B cell (primary cell): ENCODE measurements at regions not wholly inside any gene's neighbourhood (a gene's known extent, or its start where the extent isn't known, plus 50 kb on each side); places are given as distances from the start of the nearest gene placed in this dataset.

Experiments used
- ATAC-seq: fragments of 200-7000 bp; cut with Tn5 transposase; one replicate; pipeline ENCODE4 v1.10.0; 2021; ENCODE audit warnings: low read depth, mild to moderate bottlenecking, moderate number of reproducible peaks, moderate library complexity
- CTCF ChIA-PET: fragments of 350-600 bp; sonication (Branson Sonifier 250); formaldehyde crosslinking; loops from one replicate; lab custom pipeline; 2021; ENCODE audit warnings: antibody characterized with exemption, inconsistent platforms; lab: Charles Lee
- POLR2A ChIA-PET: fragments of 350-600 bp; sonication (Branson Sonifier 250); formaldehyde crosslinking; loops from one replicate; lab custom pipeline; 2021; ENCODE audit warnings: antibody characterized with exemption; lab: Charles Lee
- DNase-seq: peaks from one replicate; pipeline ENCODE4 v3.0.0; 2013
- H2AFZ ChIP-seq: 2 replicates; pipeline ENCODE4 v1.6.1; 2012; ENCODE audit warnings: mild to moderate bottlenecking, low read depth, low read length; ENCODE audit not compliant: insufficient read depth, poor library complexity, severe bottlenecking
- H3K27ac ChIP-seq, 2 donors: 1 replicate in 1 of 2; 2 replicates in 1 of 2; pipeline ENCODE4 v1.5.1; 2012 to 2013; ENCODE audit warnings: low read length in 2 of 2, mild to moderate bottlenecking in 2 of 2, moderate library complexity in 1 of 2
- H3K27me3 ChIP-seq, 4 experiments: fragments of 200-600 bp in 1 of 4; sonication (generic) in 1 of 4; replicated peaks in 1 of 4; 1 replicate in 2 of 4; 2 replicates in 2 of 4; pipeline versions ENCODE4 v1.6.1 to v1.7.0; 2013 to 2016; ENCODE audit warnings: low read length in 3 of 4, mild to moderate bottlenecking in 2 of 4, mixed read lengths in 1 of 4, moderate library complexity in 1 of 4; ENCODE audit not compliant: insufficient read depth in 4 of 4, control insufficient read depth in 3 of 4; ENCODE audit errors: control extremely low read depth in 1 of 4
- H3K36me3 ChIP-seq, 2 experiments: replicated peaks in 1 of 2; 1 replicate in 1 of 2; 2 replicates in 1 of 2; pipeline versions ENCODE4 v1.6.1 to v1.7.1; 2013; ENCODE audit warnings: low read length in 1 of 2; ENCODE audit not compliant: insufficient read depth in 2 of 2, control insufficient read depth in 1 of 2; ENCODE audit errors: control extremely low read depth in 1 of 2, extremely low read depth in 1 of 2
- H3K4me1 ChIP-seq, 2 donors: fragments of 200-600 bp in 1 of 2; sonication (generic) in 1 of 2; 1 replicate in 1 of 2; 2 replicates in 1 of 2; pipeline versions ENCODE4 v1.5.1 to v1.6.1; 2013 to 2017; ENCODE audit warnings: low read length in 2 of 2; ENCODE audit not compliant: control insufficient read depth in 2 of 2, insufficient read depth in 2 of 2
- H3K4me2 ChIP-seq: replicated peaks from 2 replicates; pipeline ENCODE3; 2012; ENCODE audit warnings: mild to moderate bottlenecking, low read depth, low read length; ENCODE audit not compliant: poor library complexity, severe bottlenecking
- H3K4me3 ChIP-seq, 5 experiments: fragments of 200-600 bp in 1 of 5; sonication (generic) in 1 of 5; 1 replicate in 3 of 5; 2 replicates in 2 of 5; pipeline versions ENCODE4 v1.5.1 to v1.7.0; 2011 to 2016; ENCODE audit warnings: low read length in 4 of 5, mild to moderate bottlenecking in 4 of 5, low read depth in 2 of 5, control low read depth in 1 of 5, moderate library complexity in 1 of 5; ENCODE audit not compliant: insufficient read depth in 1 of 5; ENCODE audit errors: control extremely low read depth in 1 of 5, extremely low read depth in 1 of 5
- H3K79me2 ChIP-seq: fragments of 200-600 bp; sonication (generic); one replicate; pipeline ENCODE4 v1.6.0; 2016; ENCODE audit warnings: low read length; ENCODE audit not compliant: control insufficient read depth, insufficient read depth
- H3K9ac ChIP-seq: fragments of 200-600 bp; sonication (generic); 2 replicates; pipeline ENCODE4 v1.6.1; 2017; ENCODE audit warnings: mild to moderate bottlenecking, low read length, moderate library complexity
- H3K9me3 ChIP-seq, 3 donors: one replicate each; pipeline versions ENCODE4 v1.6.1 to v1.7.1; 2013; ENCODE audit warnings: low read length in 2 of 3; ENCODE audit not compliant: control insufficient read depth in 2 of 3, insufficient read depth in 1 of 3; ENCODE audit errors: control extremely low read depth in 1 of 3
- H4K20me1 ChIP-seq: 2 replicates; pipeline ENCODE4 v1.6.0; 2012; ENCODE audit warnings: mild to moderate bottlenecking, low read length; ENCODE audit not compliant: insufficient read depth, control insufficient read depth, poor library complexity, severe bottlenecking
- H3K27ac Mint-ChIP-seq: one replicate; pipeline ENCODE4 v1.8.0; 2021; ENCODE audit warnings: mixed read lengths
- H3K27me3 Mint-ChIP-seq: one replicate; pipeline ENCODE4 v1.8.0; 2021; ENCODE audit warnings: mixed read lengths
- H3K4me1 Mint-ChIP-seq: one replicate; pipeline ENCODE4 v1.8.0; 2021; ENCODE audit warnings: mixed read lengths
- H3K4me3 Mint-ChIP-seq: one replicate; pipeline ENCODE4 v1.8.0; 2021; ENCODE audit warnings: mixed read lengths
- H3K9me3 Mint-ChIP-seq: one replicate; pipeline ENCODE4 v1.8.0; 2022; ENCODE audit warnings: mixed read lengths; ENCODE audit not compliant: insufficient read depth
- EZH2 ChIP-seq: IDR thresholded peaks from 2 replicates; pipeline ENCODE4 v1.6.1; 2012; ENCODE audit warnings: borderline replicate concordance, low read depth, mild to moderate bottlenecking, moderate library complexity, low read length; ENCODE audit not compliant: insufficient read depth, poor library complexity, severe bottlenecking
- WGBS: methylation state at CpG from one replicate; pipeline ENCODE4 v1.1.5; 2013; ENCODE audit warnings: missing lambda C conversion rate; ENCODE audit not compliant: insufficient coverage; 5-methylcytosine and 5-hydroxymethylcytosine counted together
- intact Hi-C: fragments of 100-400 bp; cut with micrococcal nuclease; formaldehyde crosslinking; loops from one replicate; pipeline ENCODE4 v1.10.0; 2022
- TF ChIP-seq, protein P1 (sequence below): fragments of 200-600 bp; IDR thresholded peaks from one replicate; pipeline ENCODE4 v1.8.0; 2022; ENCODE audit warnings: antibody characterized with exemption, mild to moderate bottlenecking

DNA sequence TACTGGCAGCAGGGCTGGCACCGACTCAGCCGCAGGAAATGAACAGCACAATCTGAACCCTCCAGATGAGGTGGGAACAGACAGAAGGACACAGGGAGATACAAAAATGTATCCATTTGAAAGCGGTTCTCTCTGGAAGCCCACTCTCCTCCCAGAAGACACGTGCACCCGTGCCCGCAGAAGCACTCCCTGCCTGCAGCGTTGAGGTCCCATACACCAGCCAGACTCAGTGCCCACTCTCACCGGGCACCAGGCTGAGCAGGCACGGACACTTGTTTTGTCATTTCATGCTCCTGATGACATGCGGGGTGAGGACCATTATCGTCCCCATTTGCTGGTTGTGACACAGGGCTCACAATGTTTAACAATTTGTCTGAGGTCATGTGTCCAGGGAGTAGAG lies 297.4 kb upstream of the TLE3 start:
- H3K9me3 Mint-ChIP-seq, result peaks cover 3% of the 10 kb centered on the region
- 96% methylated on average over 11 of the region's 11 CpGs for WGBS
- ATAC-seq (no peak), DNase-seq (no peak)
- Histone ChIP-seq H2AFZ (no peak overlapping the region), H3K36me3 (no peaks in the 10 kb centered on the region), H3K27me3 (no peaks in the 10 kb centered on the region), H3K27ac (no peak overlapping the region), H3K9me3 (peaks cover 0 to 4% (median 0%) of the 10 kb centered on the region in 3 donors), H4K20me1 (no peaks in the 10 kb centered on the region), H3K4me1 (peaks cover 13 to 15% of the 10 kb centered on the region in 2 donors), H3K79me2 (no peaks in the 10 kb centered on the region), H3K4me3 (no peak overlapping the region), H3K4me2 (no peak overlapping the region), H3K9ac (no peak overlapping the region)
- peaks cover 17% of the 10 kb centered on the region for H3K4me1 Mint-ChIP-seq
- POLR2A ChIA-PET, result interaction anchor here (0.6 kb wide), 1 partner anchor 369 kb away, joined by 3 read pairs; no protein-coding TSS in a partner anchor
- peaks cover 17% of the 10 kb centered on the region for H3K27me3 Mint-ChIP-seq
- CTCF ChIA-PET, result no interaction called here
- H3K4me3 Mint-ChIP-seq, result no peak overlapping the region
- TF ChIP-seq, protein P1, sequence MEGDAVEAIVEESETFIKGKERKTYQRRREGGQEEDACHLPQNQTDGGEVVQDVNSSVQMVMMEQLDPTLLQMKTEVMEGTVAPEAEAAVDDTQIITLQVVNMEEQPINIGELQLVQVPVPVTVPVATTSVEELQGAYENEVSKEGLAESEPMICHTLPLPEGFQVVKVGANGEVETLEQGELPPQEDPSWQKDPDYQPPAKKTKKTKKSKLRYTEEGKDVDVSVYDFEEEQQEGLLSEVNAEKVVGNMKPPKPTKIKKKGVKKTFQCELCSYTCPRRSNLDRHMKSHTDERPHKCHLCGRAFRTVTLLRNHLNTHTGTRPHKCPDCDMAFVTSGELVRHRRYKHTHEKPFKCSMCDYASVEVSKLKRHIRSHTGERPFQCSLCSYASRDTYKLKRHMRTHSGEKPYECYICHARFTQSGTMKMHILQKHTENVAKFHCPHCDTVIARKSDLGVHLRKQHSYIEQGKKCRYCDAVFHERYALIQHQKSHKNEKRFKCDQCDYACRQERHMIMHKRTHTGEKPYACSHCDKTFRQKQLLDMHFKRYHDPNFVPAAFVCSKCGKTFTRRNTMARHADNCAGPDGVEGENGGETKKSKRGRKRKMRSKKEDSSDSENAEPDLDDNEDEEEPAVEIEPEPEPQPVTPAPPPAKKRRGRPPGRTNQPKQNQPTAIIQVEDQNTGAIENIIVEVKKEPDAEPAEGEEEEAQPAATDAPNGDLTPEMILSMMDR, result no peak
- no peak for TF ChIP-seq EZH2
- no peak overlapping the region for H3K27ac Mint-ChIP-seq
- intact Hi-C loops, result no loop called here

DNA sequence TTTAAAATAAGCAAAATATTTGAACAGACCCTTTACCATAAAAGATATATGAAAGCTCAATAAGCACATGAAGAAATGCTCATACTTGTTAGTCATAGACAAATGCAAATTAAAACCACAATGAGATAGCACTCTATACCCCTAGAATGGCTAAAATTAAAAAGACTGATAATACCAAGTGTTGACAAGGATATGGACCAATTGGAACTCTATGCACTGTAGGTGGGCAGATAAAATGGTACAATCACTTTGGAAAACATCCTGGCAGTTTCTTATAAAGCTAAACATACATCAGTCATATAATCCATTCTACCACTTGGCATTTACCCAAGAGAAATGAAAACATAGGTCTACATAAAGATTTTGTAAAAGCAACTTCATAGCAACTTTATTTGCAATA lies 293.0 kb upstream of the TLE3 start:
- H3K36me3 ChIP-seq, result no peaks in the 10 kb centered on the region
- TF ChIP-seq EZH2, result no peak
- TF ChIP-seq, protein P1, result no peak
- peaks cover 18 to 19% of the 10 kb centered on the region in 2 donors for H3K4me1 ChIP-seq
- no peak overlapping the region for H2AFZ ChIP-seq
- ChIA-PET POLR2A (no interaction called here), CTCF (interaction anchor here (0.6 to 1.0 kb wide), 3 partner anchors 8 to 82 kb away, joined by 3 to 6 read pairs (median 3); no protein-coding TSS in a partner anchor)
- H4K20me1 ChIP-seq, result no peaks in the 10 kb centered on the region
- H3K4me3 Mint-ChIP-seq, result no peak overlapping the region
- H3K79me2 ChIP-seq, result no peaks in the 10 kb centered on the region
- ATAC-seq (no peak), DNase-seq (no peak)
- H3K4me2 ChIP-seq, result no peak overlapping the region
- no peak overlapping the region for H3K9ac ChIP-seq
- H3K4me3 ChIP-seq, result no peak overlapping the region
- no peaks in the 10 kb centered on the region for H3K27me3 ChIP-seq
- no peak overlapping the region for H3K27ac ChIP-seq
- H3K27ac Mint-ChIP-seq, result no peak overlapping the region
- H3K4me1 Mint-ChIP-seq, result peaks cover 19% of the 10 kb centered on the region
- H3K9me3 ChIP-seq, result peaks cover 0 to 4% (median 0%) of the 10 kb centered on the region in 3 donors
- peaks cover 3% of the 10 kb centered on the region for H3K9me3 Mint-ChIP-seq
- intact Hi-C loops, result no loop called here
- H3K27me3 Mint-ChIP-seq, result peaks cover 11% of the 10 kb centered on the region
